ENCODE measurements at regions not wholly inside any gene's neighbourhood (a gene's known extent, or its start where the extent isn't known, plus 50 kb on each side); places are given as distances from the start of the nearest gene placed in this dataset.

GRCh38 chr1:10897321-10897980, 101.0 kb upstream of the CASZ1 start:
- DNase-seq (ENCODE audit: low read depth) = no peak

GRCh38 chr1:10897981-10898728, 101.7 kb upstream of the CASZ1 start:
- no peak for DNase-seq (ENCODE audit: low read depth)

- DNase-seq (ENCODE audit: low read depth) = no peak
These were observed 102.5 kb upstream of the CASZ1 start for GRCh38 chr1:10898921-10899320.

GRCh38 chr1:10899490-10900250, 103.2 kb upstream of the CASZ1 start:
- no peak for DNase-seq (ENCODE audit: low read depth)

GRCh38 chr1:10900251-10900651, 103.8 kb upstream of the CASZ1 start:
- DNase-seq (ENCODE audit: low read depth) = no peak

GRCh38 chr1:10900691-10901090, 104.2 kb upstream of the CASZ1 start:
- no peak for DNase-seq (ENCODE audit: low read depth)

GRCh38 chr1:10901091-10901890, 104.8 kb upstream of the CASZ1 start:
- DNase-seq (ENCODE audit: low read depth) = no peak

GRCh38 chr1:10901891-10902805, 105.7 kb upstream of the CASZ1 start:
- DNase-seq (ENCODE audit: low read depth) = no peak

GRCh38 chr1:10903421-10903820, 107.0 kb upstream of the CASZ1 start:
- no peak for DNase-seq (ENCODE audit: low read depth)

GRCh38 chr1:10903821-10904220, 107.4 kb upstream of the CASZ1 start:
- no peak for DNase-seq (ENCODE audit: low read depth)

- no peak for DNase-seq (ENCODE audit: low read depth)
These were observed 107.8 kb upstream of the TARDBP start for GRCh38 chr1:10904396-10905358.

GRCh38 chr1:10905841-10906655, 106.4 kb upstream of the TARDBP start:
- no peak for DNase-seq (ENCODE audit: low read depth)

- no peak for DNase-seq (ENCODE audit: low read depth)
These were observed 105.5 kb upstream of the TARDBP start for GRCh38 chr1:10906866-10907519.

- no peak for DNase-seq (ENCODE audit: low read depth)
These were observed 104.2 kb upstream of the TARDBP start for GRCh38 chr1:10908266-10908665.

- peak; percentile 54 for DNase-seq (ENCODE audit: low read depth)
These were observed 102.5 kb upstream of the TARDBP start for GRCh38 chr1:10909697-10910680.

GRCh38 chr1:10910681-10911489, 101.6 kb upstream of the TARDBP start:
- DNase-seq (ENCODE audit: low read depth) = no peak

Measured in stimulated activated CD8-positive, alpha-beta memory T cell treated with anti-CD3 and anti-CD28 coated beads, Interleukin-12 subunit alpha, Interleukin-12 subunit beta, amount 100 ng/mL, for 4 hours (primary cell).